MM.1S (cell line): ENCODE measurements at regions not wholly inside any gene's neighbourhood (a gene's known extent, or its start where the extent isn't known, plus 50 kb on each side); places are given as distances from the start of the nearest gene placed in this dataset.

ENCODE experiments used
- DNase-seq: peaks from one replicate; pipeline ENCODE4 v3.0.0-alpha.2; 2015
- H2AFZ ChIP-seq: fragments of 300-600 bp; sonication (generic); 2 replicates; pipeline ENCODE4 v1.6.0; 2016; ENCODE audit warnings: antibody characterized with exemption, low read length
- H3F3A ChIP-seq: fragments of 300-600 bp; sonication (generic); 2 replicates; pipeline ENCODE4 v1.6.1; 2016; ENCODE audit warnings: mild to moderate bottlenecking, antibody characterized with exemption, low read length, moderate library complexity, mixed read lengths; ENCODE audit not compliant: insufficient read depth
- H3K27ac ChIP-seq: fragments of 300-600 bp; sonication (generic); 2 replicates; pipeline ENCODE4 v1.5.1; 2016; ENCODE audit warnings: mild to moderate bottlenecking, low read length
- H3K27me3 ChIP-seq: fragments of 300-600 bp; sonication (generic); replicated peaks from 2 replicates; pipeline ENCODE4 v1.6.0; 2016; ENCODE audit warnings: low read length; ENCODE audit not compliant: insufficient read depth
- H3K36me3 ChIP-seq: fragments of 300-600 bp; sonication (generic); replicated peaks from 2 replicates; pipeline ENCODE4 v1.6.1; 2016; ENCODE audit warnings: mild to moderate bottlenecking, low read length, mixed read lengths; ENCODE audit not compliant: insufficient read depth
- H3K4me1 ChIP-seq: fragments of 300-600 bp; sonication (generic); 2 replicates; pipeline ENCODE4 v1.6.1; 2016; ENCODE audit warnings: low read length, mixed read lengths
- H3K4me2 ChIP-seq: fragments of 300-600 bp; sonication (generic); 2 replicates; pipeline ENCODE4 v1.6.0; 2016; ENCODE audit warnings: low read depth, low read length
- H3K4me3 ChIP-seq: fragments of 300-600 bp; sonication (generic); 2 replicates; pipeline ENCODE4 v1.5.1; 2016; ENCODE audit warnings: low read length, mixed read lengths
- H3K79me2 ChIP-seq: fragments of 300-600 bp; sonication (generic); 2 replicates; pipeline ENCODE4 v1.6.1; 2016; ENCODE audit warnings: mixed run types, low read length, mixed read lengths
- H3K9ac ChIP-seq: fragments of 300-600 bp; sonication (generic); 2 replicates; pipeline ENCODE4 v1.6.1; 2016; ENCODE audit warnings: low read length, mixed read lengths
- H3K9me2 ChIP-seq: fragments of 300-600 bp; sonication (generic); replicated peaks from 2 replicates; pipeline ENCODE4 v1.6.1; 2016; ENCODE audit warnings: mild to moderate bottlenecking, low read length, mixed read lengths; ENCODE audit not compliant: insufficient read depth
- H3K9me3 ChIP-seq: fragments of 300-600 bp; sonication (generic); replicated peaks from 2 replicates; pipeline ENCODE4 v1.6.1; 2016; ENCODE audit warnings: mild to moderate bottlenecking, low read length, mixed read lengths; ENCODE audit not compliant: insufficient read depth
- H4K20me1 ChIP-seq: fragments of 300-600 bp; sonication (generic); 2 replicates; pipeline ENCODE4 v1.6.1; 2016; ENCODE audit warnings: mild to moderate bottlenecking, low read length, moderate library complexity, mixed read lengths; ENCODE audit not compliant: insufficient read depth
- EZH2 ChIP-seq: fragments of 300-600 bp; sonication (generic); optimal IDR thresholded peaks from 2 replicates; pipeline ENCODE3; 2017; ENCODE audit warnings: low read depth, mild to moderate bottlenecking, antibody characterized with exemption, low read length, mixed read lengths
- EZH2phosphoT487 ChIP-seq: fragments of 300-600 bp; sonication (generic); IDR thresholded peaks from 2 replicates; pipeline ENCODE4 v1.6.1; 2018; ENCODE audit warnings: antibody characterized with exemption, low read length
- TF ChIP-seq, protein P1 (sequence below): fragments of 300-600 bp; sonication (generic); IDR thresholded peaks from 2 replicates; pipeline ENCODE4 v1.5.1; 2016; ENCODE audit warnings: antibody characterized with exemption, low read length, mixed read lengths

DNA sequence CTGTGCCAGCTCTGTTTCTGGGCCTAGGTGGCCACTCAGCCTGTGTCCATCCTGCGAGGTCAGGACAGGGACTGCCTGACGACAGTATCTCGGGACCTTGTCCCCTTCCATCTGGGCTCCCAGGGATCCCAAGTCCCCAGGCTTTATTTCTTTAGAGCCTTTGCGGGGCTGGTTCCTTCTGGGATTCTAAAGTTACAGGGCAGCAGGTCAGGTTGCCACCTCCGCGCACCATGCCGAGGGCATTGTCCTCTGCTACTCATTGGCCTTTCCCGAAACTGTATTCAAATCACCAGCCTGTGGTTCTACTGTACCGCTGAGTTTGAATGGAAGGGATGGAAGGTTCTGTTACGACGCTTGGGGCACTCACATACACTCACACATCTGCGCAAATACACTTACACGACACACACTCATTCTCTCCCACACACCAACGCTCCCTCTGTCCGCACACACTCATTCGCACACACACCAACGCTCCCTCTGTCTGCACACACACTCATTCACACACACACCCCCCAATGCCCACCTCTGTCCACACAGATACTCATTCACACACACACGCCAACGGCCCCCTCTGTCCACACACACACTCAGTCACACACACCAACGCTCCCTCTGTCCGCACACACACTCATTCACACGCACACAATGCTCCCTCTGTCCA is 59.8 kb upstream of the THBS2 start:
- no peak overlapping the region for H3K9ac ChIP-seq
- no peak overlapping the region for H3K4me3 ChIP-seq
- TF ChIP-seq EZH2phosphoT487 (no peak), EZH2 (no peak)
- TF ChIP-seq, protein P1, sequence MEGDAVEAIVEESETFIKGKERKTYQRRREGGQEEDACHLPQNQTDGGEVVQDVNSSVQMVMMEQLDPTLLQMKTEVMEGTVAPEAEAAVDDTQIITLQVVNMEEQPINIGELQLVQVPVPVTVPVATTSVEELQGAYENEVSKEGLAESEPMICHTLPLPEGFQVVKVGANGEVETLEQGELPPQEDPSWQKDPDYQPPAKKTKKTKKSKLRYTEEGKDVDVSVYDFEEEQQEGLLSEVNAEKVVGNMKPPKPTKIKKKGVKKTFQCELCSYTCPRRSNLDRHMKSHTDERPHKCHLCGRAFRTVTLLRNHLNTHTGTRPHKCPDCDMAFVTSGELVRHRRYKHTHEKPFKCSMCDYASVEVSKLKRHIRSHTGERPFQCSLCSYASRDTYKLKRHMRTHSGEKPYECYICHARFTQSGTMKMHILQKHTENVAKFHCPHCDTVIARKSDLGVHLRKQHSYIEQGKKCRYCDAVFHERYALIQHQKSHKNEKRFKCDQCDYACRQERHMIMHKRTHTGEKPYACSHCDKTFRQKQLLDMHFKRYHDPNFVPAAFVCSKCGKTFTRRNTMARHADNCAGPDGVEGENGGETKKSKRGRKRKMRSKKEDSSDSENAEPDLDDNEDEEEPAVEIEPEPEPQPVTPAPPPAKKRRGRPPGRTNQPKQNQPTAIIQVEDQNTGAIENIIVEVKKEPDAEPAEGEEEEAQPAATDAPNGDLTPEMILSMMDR, result no peak
- no peak for DNase-seq
- H3K27me3 ChIP-seq, result no peaks in the 10 kb centered on the region
- H3K4me1 ChIP-seq, result no peaks in the 10 kb centered on the region
- H3K36me3 ChIP-seq, result no peaks in the 10 kb centered on the region
- H3K27ac ChIP-seq, result no peak overlapping the region
- H3K4me2 ChIP-seq, result no peak overlapping the region
- H3K79me2 ChIP-seq, result no peaks in the 10 kb centered on the region
- H4K20me1 ChIP-seq, result no peaks in the 10 kb centered on the region
- H3K9me3 ChIP-seq, result no peaks in the 10 kb centered on the region
- H3K9me2 ChIP-seq, result no peaks in the 10 kb centered on the region
- no peak overlapping the region for H2AFZ ChIP-seq
- no peaks in the 10 kb centered on the region for H3F3A ChIP-seq

DNA sequence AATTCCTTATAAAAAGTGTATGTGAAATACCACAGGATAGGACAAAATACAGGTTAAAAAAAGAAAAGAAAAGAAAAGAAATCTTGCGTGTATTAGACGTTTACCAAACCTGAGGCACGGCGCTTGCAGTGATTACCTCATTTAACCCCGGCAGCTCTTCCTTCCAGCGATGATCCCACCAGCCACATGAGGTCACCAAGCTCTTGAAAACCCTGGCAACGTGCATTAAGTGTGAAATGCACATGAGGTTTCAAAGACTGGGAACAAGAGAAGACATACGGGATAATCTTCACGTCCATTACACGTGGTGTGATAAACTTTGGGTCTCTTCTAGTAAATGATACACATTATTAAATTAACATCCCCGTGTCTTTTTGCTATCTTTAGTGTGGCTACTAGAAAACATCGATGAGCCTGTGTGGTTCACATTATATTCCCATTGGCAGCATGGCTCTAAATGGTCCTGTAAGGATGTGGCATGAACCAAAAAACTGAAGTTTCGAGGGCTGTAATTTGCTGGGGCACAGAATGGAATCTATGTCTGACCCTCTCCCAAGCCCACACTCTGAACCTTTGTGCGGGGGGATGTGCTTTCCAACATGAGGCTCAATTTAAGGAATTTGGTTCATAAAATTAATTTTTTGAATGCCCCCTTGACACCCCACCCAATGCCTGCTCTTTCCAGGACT is 59.2 kb upstream of the THBS2 start:
- Histone ChIP-seq H3K27me3 (no peaks in the 10 kb centered on the region), H3K36me3 (no peaks in the 10 kb centered on the region), H3K9me3 (no peaks in the 10 kb centered on the region), H3K9me2 (no peaks in the 10 kb centered on the region), H3K27ac (no peak overlapping the region), H3K4me2 (no peak overlapping the region), H3F3A (no peaks in the 10 kb centered on the region), H2AFZ (no peak overlapping the region), H3K4me3 (no peak overlapping the region), H3K4me1 (no peaks in the 10 kb centered on the region), H4K20me1 (no peaks in the 10 kb centered on the region), H3K79me2 (no peaks in the 10 kb centered on the region), H3K9ac (no peak overlapping the region)
- no peak for DNase-seq
- no peak for TF ChIP-seq EZH2phosphoT487
- TF ChIP-seq, protein P1, result no peak
- no peak for TF ChIP-seq EZH2

DNA sequence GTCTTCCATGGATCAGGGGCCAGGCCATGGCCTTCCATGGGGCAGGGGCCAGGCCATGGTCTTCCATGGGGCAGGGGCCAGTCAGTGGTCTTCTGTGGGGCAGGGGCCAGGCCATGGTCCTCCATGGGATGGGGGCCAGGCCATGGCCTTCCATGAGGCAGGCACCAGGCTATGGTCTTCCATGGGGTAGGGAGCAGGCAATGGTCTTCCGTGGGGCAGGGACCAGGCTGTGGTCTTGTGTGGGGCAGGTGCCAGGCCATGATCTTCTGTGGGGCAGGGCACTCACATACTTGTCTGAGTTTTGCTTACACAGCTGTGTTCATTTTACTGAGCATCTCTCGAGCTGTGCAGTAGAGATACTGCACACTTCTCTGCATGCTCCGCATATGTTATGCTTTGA is 57.3 kb upstream of the THBS2 start:
- Histone ChIP-seq H3K27me3 (no peaks in the 10 kb centered on the region), H3K9ac (no peak overlapping the region), H2AFZ (no peak overlapping the region), H3K4me1 (no peaks in the 10 kb centered on the region), H3K4me3 (no peak overlapping the region), H3F3A (no peaks in the 10 kb centered on the region), H3K9me2 (no peaks in the 10 kb centered on the region), H3K36me3 (no peaks in the 10 kb centered on the region), H4K20me1 (no peaks in the 10 kb centered on the region), H3K9me3 (no peaks in the 10 kb centered on the region), H3K4me2 (no peak overlapping the region), H3K79me2 (no peaks in the 10 kb centered on the region), H3K27ac (no peak overlapping the region)
- no peak for DNase-seq
- TF ChIP-seq, protein P1, result no peak
- TF ChIP-seq EZH2 (no peak), EZH2phosphoT487 (no peak)
